Activated CD4-positive, alpha-beta T cell treated with anti-CD3 and anti-CD28 coated beads, Interleukin-2, amount 50 U/mL, for 1 hour (primary cell): ENCODE measurements at regions not wholly inside any gene's neighbourhood (a gene's known extent, or its start where the extent isn't known, plus 50 kb on each side); places are given as distances from the start of the nearest gene placed in this dataset.
"Not testable (repeated sequence)": the region's sequence is repeated elsewhere in the genome, so short reads cannot be mapped to it uniquely, and the experiment has no call there.

Experiments used
- DNase-seq: peaks from one replicate; pipeline ENCODE4 v3.0.0-alpha.2; 2020

DNA sequence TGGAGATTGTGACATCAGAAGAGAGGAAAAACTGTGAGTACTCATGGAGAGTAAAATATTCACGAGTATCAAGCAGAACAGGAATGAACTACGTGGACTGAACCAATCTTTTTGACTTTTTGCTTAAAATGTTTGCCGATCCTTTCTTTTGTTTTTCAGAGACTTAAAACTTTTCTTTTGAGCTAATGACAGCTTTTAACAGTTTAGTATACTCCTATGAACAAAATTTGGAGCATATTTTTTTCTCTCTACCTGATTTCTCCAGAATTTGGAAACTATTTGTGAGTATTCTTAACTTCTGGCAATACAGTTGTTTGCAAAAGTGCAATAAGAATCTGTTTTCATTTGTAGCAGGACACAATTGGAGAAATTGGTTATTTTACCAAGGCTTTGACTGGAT lies 786.3 kb downstream of the SORCS1 start:
- DNase-seq, result no peak

DNA sequence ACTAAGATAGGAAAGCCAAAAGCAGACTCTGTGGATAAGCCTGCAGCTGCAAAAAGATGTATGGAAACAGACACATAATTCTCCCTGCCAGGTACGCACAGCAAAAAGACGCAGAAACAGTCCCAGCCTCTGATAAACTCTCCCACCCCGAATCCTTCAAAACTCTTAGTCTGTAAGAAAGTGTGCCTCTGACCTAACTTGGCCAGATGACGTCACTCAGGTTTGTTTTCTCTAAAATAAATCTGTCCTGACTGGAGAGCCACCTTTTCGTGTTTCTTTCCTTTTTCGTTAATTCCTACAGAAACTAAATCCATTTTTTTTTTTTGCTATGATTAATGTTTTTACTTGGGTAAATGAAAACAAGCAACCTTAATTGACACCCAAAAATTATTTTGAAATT lies 793.8 kb downstream of the SORCS1 start:
- DNase-seq, result no peak

DNA sequence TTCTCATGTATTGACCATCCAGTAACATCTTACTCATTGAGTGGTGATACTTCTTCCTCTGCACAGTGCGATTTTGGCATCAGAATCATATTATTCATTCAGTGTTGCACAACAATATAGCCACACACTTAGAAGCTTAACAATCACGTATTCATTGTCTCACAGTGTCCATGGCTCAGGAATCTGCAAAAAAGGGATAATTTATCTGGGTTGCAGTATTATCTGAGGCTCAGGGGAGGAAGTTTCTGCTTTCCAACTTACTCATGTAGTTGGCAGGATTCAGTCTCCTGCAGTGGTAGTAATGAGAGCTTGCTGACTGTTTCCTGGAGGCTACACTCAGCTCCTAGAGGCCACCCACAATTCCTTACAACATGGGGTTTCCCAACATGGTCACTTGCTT lies 803.6 kb downstream of the SORCS1 start:
- no peak for DNase-seq

DNA sequence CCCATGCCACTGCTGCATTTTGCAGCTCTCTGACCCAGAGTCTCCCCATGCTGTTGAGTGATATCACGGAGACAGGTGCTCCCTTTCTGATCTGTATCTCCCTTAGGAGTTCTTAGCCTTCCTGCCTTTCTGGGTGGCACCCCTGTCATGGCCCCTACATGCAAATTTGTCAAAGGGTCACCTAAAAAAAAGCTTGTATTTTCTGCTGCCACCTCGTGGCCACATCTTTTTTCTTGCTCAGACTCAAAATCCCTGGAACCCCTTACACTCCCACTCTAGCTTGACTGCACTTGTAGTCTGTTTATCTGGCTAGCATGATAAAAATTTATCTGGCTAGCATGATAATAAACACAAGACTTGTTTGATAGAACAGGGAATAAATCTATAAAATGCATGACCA lies 809.1 kb downstream of the SORCS1 start:
- DNase-seq, result no peak

DNA sequence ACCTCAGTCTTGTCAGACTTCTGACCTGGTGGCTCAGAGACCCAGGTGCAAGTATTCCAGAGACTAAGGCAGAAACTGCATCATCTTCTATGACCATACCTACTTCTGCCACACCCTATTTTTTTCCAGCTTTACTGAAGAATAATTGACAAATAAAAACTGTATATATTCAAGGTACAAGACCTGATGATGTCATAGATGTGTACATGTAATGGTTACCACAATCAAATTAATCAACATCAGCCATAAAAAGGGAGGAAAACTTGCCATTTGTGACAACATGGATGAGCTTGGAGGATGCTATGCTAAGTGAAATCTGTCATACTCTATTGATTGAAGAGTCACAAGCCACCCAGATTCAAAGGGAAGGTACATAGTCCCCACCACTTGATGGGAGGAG lies 815.6 kb downstream of the SORCS1 start:
- DNase-seq, result no peak

DNA sequence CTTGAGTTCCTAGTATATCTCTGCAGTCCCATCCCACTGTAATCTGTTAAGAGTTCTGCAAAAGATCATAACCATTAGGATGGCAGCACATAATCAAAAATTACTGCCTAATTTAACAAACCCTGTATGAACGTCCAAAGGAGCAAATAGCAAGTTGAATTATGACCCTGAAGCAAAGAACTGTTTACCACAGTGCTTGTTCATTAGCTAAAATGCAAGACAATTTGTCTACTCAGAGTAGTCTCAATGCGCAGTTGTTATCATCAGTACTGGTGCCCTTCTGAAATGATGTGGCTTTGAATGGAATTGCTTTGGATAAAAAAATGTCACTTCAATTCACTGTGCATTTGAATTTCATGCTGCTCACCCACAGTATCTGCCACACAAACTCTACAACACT lies 817.0 kb downstream of the SORCS1 start:
- no peak for DNase-seq

DNA sequence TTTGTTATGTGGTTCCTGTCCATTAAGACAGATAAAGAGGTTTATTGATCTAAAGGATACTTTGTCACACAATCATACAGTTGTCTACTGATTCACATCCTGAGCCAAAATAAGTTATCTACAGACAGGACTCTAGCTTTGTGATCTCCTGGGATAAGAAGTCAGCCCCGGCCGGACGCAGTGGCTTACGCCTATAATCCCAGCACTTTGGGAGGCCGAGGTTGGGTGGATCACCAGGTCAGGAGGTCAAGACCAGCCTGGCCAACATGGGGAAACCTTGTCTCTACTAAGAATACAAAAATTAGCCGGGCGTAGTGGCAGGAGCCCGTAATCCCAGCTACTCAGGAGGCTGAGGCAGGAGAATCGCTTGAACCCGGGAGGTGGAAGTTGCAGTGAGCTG lies 821.0 kb downstream of the SORCS1 start:
- not testable (repeated sequence) for DNase-seq

DNA sequence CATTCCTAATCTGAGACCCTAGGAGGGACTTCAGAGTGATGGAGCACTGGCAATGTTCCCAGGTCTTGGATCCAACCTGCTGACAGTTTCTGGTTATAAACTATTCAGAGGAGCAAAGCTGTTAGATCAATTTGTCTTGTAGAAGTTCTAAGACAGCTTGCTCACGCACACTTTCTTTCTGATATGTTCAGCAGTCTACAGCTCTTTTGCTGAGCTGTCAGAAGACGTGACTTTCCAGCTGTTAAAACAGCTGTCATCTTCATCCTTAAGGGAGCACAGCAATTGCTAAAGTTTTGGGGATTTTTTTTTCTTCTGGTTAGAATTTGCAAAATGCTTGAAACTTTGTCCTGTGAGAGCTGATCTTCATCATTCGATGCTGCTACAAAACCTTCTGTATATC lies 823.1 kb downstream of the SORCS1 start:
- DNase-seq, result no peak

DNA sequence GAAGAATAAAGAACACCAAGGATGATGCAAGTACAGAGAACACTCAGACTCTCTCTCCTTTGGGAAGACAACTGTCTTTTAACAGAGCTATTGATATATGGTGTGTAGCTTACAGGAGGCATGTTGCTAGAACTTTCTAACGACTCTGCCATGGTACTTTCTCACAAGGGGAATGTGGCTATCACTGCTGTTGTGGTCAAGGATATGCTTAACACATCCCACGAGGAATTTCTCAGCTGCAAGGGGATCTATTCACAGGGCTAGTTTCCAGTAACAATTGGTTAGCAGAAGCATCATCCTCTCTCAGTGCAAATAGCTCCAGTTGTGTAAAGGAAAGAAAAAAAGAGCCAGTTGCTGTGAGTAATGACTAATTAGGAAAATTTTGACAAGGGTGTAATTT lies 826.0 kb downstream of the SORCS1 start:
- DNase-seq, result no peak

DNA sequence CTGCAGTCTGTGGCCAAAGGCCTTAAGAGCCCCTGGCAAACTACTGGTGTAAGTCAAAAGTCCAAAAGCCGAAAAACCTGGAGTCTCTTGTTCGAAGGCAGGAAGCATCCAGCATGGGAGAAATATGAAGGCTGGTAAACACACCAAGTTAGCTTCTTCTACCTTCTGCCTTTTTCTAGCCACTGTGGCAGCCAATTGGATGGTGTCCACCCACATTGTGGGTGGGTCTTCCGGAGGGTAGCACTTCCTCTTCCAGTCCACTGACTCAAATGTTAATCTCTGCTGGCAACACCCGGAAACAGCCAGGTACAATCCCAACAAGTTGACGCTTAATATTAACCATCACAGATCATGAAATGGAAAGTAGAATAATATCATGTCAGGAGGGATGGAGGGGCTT lies 827.6 kb downstream of the SORCS1 start:
- DNase-seq, result no peak

DNA sequence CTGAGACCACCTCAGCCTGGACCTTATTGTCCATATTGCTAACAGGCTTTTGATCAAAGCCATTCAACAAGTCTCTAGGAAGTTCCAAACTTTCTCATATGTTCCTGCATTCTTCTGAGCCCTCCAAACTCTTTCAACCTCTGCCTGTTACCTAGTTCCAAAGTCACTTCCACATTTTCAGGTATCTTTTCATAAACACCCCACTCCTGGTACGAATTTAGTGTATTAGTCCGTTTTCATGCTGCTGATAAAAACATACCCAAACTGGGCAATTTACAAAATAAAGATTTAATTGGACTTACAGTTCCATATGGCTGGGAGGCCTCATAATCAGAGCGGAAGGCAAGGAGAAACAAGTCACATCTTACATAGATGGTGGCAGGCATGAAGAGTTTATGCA lies 836.8 kb downstream of the SORCS1 start:
- no peak for DNase-seq

DNA sequence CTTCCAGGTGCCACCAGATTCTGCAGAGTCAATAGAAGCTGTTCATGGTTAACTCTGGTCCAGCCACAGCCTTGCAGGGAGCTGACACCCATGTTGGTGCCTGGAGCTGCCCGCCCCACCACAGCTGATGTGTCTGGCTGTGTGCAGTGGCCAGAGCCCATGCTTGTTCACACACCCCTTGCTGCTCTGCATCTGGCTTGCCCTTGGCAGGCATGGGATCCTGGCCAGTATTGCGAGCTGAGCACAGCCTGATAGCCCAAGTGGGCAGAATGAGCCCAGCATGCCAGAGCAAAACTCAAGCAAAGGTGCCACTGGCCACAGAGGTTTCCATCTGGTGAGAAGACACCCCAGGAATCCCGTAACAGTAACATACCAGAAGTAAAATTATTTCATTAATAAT lies 843.6 kb downstream of the SORCS1 start:
- DNase-seq, result no peak

DNA sequence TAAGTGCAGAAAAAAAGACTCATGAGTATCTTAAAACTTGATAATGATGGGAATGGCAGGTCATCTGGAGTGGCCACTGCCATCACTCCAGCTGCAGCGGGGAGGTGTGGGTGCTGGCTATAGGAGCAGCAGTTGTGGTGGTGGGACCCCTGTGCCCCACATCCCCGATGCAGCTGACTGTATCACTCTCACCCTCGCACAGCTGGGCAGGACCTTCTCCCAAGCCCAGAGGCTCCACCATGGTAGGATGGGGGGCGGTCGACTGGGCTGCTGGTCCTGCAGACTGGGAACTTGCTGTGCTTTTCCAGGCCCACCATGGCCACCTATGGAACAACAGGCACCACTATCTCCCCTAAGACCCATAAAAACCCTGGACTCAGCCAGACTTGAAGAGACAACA lies 844.4 kb downstream of the SORCS1 start:
- no peak for DNase-seq

DNA sequence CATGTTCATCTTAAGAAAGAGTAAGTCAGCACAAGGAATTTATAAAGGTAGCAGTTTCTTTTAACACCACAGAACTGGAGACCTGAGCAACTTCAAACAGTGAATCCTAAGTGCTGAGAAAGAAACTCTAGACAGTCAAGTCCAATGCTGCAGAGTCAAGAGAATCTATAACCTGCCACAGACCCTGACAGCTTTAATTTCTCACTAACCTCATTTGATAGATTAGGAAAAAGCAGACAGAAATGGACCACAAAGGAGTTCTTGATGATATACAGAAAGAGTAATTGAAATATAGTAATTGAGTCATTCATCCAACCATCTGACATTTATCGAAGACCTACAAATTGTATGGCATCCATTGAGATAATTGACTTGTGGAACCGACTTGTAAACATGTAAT lies 847.0 kb downstream of the SORCS1 start:
- DNase-seq, result no peak

DNA sequence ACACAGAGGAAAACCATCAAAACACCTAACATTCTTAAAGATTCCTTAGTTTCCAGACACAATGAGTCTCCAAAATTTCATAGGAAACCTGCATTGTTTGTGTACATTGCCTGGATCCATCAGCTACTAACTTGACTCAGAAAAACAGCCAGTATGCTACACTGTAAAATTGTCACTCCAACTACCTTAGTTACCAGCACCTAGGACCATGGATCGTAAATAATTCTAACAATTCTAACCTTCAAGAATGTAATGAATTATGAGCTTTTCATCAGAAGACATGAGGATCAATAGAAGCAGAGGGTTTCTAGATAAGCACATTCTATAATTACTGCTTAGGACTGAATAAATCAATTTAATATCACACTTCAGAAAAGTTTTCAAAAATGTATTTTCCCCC lies 851.5 kb downstream of the SORCS1 start:
- DNase-seq, result no peak

DNA sequence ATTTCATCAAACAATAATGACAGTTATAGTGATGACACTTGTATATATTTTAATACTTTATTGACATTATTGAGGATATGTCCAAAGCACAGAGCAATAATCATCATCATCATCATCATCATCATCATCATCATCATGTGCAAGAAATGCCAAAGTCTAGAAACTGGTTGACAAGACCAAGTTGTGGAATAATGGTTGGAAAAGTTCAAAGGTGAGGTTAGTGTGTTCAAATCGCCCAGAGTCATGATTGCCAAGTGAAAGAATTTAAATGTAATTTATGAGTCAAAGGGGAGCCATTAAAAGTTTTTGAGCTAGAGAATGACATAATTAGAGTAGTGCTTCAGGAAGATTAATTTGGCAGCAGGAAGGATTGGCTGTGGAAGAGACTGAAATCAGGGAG lies 852.4 kb downstream of the SORCS1 start:
- DNase-seq, result no peak

DNA sequence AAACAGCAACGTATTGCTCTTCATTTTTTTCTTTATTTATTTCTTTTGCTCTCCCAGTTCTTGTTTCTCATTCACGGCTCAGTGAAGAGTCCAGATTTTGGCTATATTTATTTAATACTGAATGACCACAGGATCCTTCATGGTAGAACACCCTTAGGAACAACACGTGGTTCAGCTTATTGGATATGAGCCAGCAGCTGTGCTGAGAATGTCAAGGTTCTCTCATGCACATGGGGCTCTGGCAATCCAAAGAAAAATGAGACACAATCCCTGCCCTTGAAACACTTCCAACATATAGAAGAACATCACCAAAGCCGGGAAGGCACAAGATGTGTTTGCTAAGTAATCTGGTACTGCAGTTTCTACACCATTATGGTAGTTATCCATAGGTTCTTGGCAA lies 852.9 kb downstream of the SORCS1 start:
- DNase-seq, result no peak

DNA sequence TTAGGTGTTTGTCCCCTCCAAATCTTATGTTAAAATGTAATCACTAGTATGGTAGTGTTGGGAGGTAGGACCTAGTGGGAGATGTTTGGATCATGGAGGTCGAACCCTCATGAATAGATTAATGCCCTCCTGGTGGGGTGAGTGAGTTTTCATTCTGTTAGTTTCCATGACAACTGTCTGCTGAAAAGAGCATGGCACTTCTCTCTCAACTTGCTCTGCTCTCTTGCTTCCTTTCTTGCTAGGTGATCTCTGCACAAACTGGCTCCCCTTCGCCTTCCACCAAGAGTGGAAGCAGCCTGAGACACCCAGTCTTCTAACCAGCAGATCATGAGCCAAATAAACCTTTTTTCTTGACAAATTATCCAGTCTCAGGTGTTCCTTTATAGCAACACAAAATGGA lies 853.9 kb downstream of the SORCS1 start:
- DNase-seq, result no peak

DNA sequence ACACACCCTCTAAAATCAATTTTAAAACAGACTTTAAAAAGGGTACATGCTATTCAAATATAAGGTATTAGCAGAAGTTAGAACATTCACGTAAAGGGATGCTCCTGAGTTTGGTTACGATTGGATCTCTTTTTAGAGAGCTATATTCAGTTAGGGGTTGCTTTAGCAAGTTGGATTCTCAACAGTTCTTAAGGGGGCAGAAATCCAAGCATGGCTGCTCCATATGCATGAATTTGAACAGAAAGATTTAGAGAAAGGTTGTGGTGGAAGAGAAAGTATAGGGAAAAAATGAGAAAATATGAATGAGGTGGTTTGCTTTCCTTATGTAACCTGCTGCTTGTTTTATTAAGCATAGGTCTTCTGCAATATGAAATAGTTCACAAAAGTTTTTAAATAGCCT lies 855.1 kb downstream of the SORCS1 start:
- no peak for DNase-seq

DNA sequence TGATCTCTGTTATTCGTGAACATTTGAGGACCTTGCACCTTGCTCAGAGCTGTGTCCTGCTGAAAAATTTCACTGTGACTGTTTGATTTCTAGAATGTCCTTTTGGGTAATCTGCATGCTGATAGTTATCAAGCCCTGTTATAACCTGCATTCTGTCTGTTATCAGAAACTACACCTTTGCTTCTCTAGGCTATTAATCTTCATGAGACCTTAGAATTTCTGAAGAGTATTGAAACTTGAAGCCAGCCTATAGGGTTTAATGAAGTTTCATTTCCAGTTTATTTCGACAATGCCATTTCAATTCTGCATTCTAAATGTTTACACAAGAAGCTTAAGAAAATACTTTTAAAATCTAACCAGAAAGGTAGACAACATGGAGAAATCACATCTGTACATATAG lies 856.2 kb downstream of the SORCS1 start:
- no peak for DNase-seq

DNA sequence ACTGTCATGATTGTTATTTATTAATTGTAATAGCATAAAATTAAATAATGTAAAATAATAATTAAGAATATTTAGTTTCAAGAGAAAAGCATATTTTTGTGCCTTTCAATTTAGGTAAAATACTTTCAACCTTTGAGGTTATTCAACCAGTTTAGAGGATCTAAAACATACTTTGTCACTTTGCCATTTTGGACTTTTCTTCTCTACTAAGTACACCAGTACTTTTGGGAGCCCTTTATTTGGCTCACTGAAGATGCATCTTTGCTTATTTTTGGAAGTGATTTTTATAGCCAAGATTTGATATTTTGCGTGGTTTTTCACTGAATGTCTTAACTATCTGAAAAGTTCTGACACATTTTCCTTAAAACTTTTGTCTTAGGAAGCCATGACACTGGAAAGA lies 860.5 kb downstream of the SORCS1 start:
- DNase-seq, result no peak

DNA sequence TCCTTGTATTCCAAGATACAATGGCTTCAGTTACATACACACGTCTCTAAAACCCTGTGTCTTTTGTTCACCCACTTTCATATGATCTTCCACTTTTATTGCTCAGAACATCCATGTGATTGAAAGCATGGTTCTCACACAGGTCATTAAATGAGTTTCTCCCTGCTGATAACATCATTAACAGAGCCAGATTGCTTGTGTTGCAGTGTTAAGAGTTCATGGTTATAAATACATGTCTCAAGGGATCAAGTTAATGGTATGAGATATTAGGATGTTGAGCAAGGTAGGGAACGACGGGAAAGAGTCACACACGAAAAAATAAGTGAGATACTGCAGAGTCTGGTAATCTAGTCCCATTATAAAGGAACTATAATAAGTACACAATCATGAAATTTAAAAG lies 861.5 kb downstream of the SORCS1 start:
- no peak for DNase-seq

DNA sequence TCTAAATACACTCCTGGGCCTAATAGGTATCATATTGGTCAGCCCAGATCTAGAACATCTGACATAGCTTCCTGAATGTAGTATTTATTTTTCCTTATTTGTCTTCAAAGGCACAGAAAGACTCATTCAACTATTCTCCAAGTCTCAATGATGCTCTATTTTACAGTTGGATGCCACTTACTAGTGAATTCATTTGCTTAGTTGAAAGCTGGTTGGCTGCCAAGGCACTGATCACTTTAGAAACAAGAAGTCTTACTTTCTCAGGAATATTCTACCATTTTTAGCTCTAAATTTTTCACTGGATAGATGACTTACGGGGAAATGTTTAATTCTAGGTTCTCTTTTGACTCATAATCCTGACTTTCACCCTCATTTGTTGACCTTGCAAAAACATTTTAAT lies 863.4 kb downstream of the SORCS1 start:
- DNase-seq, result no peak

DNA sequence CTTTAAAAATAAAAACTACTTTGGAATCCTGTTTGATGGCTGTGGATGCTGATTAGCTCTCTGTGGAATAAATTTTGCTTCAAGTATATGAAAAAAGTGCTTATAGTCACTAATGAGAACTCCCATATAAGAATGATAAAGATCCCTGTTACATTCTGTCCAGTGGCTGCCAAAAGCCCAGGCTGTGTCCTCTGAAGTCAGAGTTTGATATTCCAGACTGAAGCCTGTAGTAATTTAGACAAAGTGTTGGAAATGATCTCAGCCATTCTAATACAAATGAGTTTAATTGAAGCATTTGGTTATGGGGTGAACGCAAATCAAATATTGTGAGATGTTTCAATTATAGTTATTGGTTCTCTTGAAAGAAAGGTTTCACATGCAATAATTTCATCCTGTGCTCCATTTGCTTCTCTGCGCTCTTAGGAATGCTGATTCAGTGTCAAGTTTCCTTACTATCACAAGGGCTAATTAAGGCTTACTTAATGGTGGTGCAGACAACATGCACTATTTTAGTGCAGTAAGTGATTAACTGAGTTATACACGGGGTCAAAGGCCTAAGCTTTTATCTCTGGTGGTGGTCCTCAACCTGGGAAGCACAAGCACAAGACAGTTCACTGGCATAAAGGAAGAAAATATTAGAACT lies 867.6 kb downstream of the SORCS1 start:
- DNase-seq, result no peak

DNA sequence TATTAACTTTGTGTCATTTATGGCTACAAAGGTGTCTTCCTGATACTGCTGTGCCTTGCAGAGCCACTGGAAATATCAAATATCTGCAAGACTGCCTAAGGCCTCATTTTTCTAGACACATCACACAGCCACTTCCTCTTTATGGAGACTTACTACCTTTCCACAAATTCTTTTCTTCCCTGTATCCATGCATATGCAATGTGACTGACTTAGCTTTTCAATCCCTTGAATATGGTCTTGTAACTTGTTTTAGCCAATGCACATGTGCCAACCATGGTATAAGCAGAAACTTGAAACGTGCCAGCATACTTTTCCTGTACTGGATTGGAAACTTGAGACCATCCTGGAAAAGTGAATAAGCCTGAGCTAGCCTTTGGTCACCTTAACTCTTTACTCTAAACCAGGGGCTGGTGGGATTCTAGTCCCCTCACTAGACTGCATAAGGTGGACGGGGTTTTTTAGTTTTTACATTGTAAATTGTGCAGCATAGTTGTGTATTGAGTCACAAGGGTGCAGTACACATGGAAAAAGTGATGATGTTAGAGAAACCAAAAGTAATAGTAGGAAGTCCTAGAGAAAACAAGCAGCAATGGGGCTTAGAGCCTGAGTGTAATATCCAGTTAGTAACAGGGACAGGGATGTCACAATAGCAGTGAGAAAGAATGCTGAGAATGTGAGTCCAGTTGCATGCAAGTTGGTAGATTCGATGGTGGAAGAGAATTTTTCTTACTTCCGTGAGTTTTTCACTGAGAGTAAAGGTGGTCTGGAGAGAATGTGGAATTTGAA lies 879.5 kb downstream of the SORCS1 start:
- DNase-seq, result no peak
